IMR-90 (cell line): ENCODE measurements at regions not wholly inside any gene's neighbourhood (a gene's known extent, or its start where the extent isn't known, plus 50 kb on each side); places are given as distances from the start of the nearest gene placed in this dataset.

Experiments
- CTCF ChIP-seq: conservative IDR thresholded peaks from 2 replicates; pipeline ENCODE4 v1.5.1; 2012; ENCODE audit warnings: mild to moderate bottlenecking, low read depth, low read length, improper control_type of control experiment
- ELK1 ChIP-seq: fragments of 150-350 bp; IDR thresholded peaks from 2 replicates; pipeline ENCODE4 v1.6.1; 2016; ENCODE audit warnings: low read depth, mild to moderate bottlenecking, low read length, moderate library complexity, borderline replicate concordance
- FOS ChIP-seq: fragments of 150-350 bp; IDR thresholded peaks from 2 replicates; pipeline ENCODE4 v1.6.1; 2016; ENCODE audit warnings: low read depth, low read length
- MAZ ChIP-seq: IDR thresholded peaks from 2 replicates; pipeline ENCODE4 v1.6.1; 2012; ENCODE audit warnings: low read depth, mild to moderate bottlenecking, low read length, improper control_type of control experiment, moderate library complexity, borderline replicate concordance
- NFE2L2 ChIP-seq: fragments of 150-350 bp; IDR thresholded peaks from 2 replicates; pipeline ENCODE4 v1.6.1; 2016; ENCODE audit warnings: low read depth, mild to moderate bottlenecking, low read length
- POLR2A ChIP-seq: IDR thresholded peaks from 2 replicates; pipeline ENCODE4 v1.6.1; 2012; ENCODE audit warnings: mild to moderate bottlenecking, low read depth, low read length
- SMC3 ChIP-seq: fragments of 150-350 bp; IDR thresholded peaks from 2 replicates; pipeline ENCODE4 v1.6.1; 2016; ENCODE audit warnings: low read depth, mild to moderate bottlenecking, antibody characterized with exemption, low read length, moderate library complexity

- TF ChIP-seq POLR2A (no peak), CTCF (no peak), MAZ (no peak), ELK1 (no peak), NFE2L2 (no peak), FOS (no peak), SMC3 (no peak)
Measured at GRCh38 chr9:126107693-126108092, 218.9 kb upstream of the MVB12B start.
